C4-2B (cell line): ENCODE measurements at regions not wholly inside any gene's neighbourhood (a gene's known extent, or its start where the extent isn't known, plus 50 kb on each side); places are given as distances from the start of the nearest gene placed in this dataset.

Experiments used
- H3K27ac ChIP-seq: fragments of 450-650 bp; 2 replicates; pipeline ENCODE4 v1.5.1; 2017
- CTCF ChIP-seq: fragments of 450-650 bp; conservative IDR thresholded peaks from 2 replicates; pipeline ENCODE4 v1.5.1; 2017; ENCODE audit warnings: mild to moderate bottlenecking
- ZFX ChIP-seq: fragments of 450-650 bp; IDR thresholded peaks from 2 replicates; pipeline ENCODE4 v1.6.1; 2017

- no peak overlapping the region for H3K27ac ChIP-seq
- TF ChIP-seq ZFX (no peak), CTCF (no peak)
Measured at GRCh38 chr7:126215785-126216184, 1037.0 kb downstream of the GRM8 start.

- no peak for TF ChIP-seq ZFX
- no peak for TF ChIP-seq CTCF
- H3K27ac ChIP-seq, result no peak overlapping the region
Measured at GRCh38 chr7:126213876-126214275, 1038.9 kb downstream of the GRM8 start.

GRCh38 chr7:126211875-126212274, 1040.9 kb downstream of the GRM8 start:
- H3K27ac ChIP-seq, result no peak overlapping the region
- TF ChIP-seq ZFX (no peak), CTCF (no peak)

GRCh38 chr7:126210707-126211106, 1042.0 kb downstream of the GRM8 start:
- TF ChIP-seq ZFX (no peak), CTCF (no peak)
- no peak overlapping the region for H3K27ac ChIP-seq

GRCh38 chr7:126203185-126203584, 1049.6 kb downstream of the GRM8 start:
- TF ChIP-seq CTCF (no peak), ZFX (no peak)
- H3K27ac ChIP-seq, result no peak overlapping the region

- TF ChIP-seq ZFX, result no peak
- TF ChIP-seq CTCF, result no peak
- no peak overlapping the region for H3K27ac ChIP-seq
Measured at GRCh38 chr7:126202177-126202576, 1050.6 kb downstream of the GRM8 start.

GRCh38 chr7:126185959-126186580, 1066.7 kb downstream of the GRM8 start:
- H3K27ac ChIP-seq, result no peak overlapping the region
- TF ChIP-seq CTCF (no peak), ZFX (no peak)
